Muscle layer of colon (tissue), 2 donors: ENCODE measurements at regions not wholly inside any gene's neighbourhood (a gene's known extent, or its start where the extent isn't known, plus 50 kb on each side); places are given as distances from the start of the nearest gene placed in this dataset.

ENCODE experiments used
- H3K27ac ChIP-seq: one replicate; pipeline ENCODE4 v1.7.0; 2013; ENCODE audit warnings: low read depth, mild to moderate bottlenecking, low read length, moderate library complexity
- H3K27me3 ChIP-seq, 2 donors: one replicate each; pipeline ENCODE4 v1.7.0; 2013; ENCODE audit warnings: low read length in 2 of 2, mild to moderate bottlenecking in 2 of 2; ENCODE audit not compliant: insufficient read depth in 2 of 2, control insufficient read depth in 1 of 2
- H3K36me3 ChIP-seq: one replicate; pipeline ENCODE4 v1.7.0; 2013; ENCODE audit warnings: mild to moderate bottlenecking, low read length; ENCODE audit not compliant: insufficient read depth
- H3K4me1 ChIP-seq: one replicate; pipeline ENCODE4 v1.7.0; 2013; ENCODE audit warnings: mild to moderate bottlenecking, low read length; ENCODE audit not compliant: insufficient read depth
- H3K4me3 ChIP-seq, 2 donors: one replicate each; pipeline ENCODE4 v1.7.0; 2013; ENCODE audit warnings: low read length in 2 of 2, low read depth in 1 of 2, mild to moderate bottlenecking in 1 of 2, moderate library complexity in 1 of 2
- H3K9ac ChIP-seq: one replicate; pipeline ENCODE4 v1.7.0; 2013; ENCODE audit warnings: low read length
- H3K9me3 ChIP-seq: one replicate; pipeline ENCODE4 v1.7.0; 2013; ENCODE audit warnings: mild to moderate bottlenecking, low read length
- donor health status: abdominal sarcoma.
- donor health status: Adenocarcinoma of cecum.

DNA sequence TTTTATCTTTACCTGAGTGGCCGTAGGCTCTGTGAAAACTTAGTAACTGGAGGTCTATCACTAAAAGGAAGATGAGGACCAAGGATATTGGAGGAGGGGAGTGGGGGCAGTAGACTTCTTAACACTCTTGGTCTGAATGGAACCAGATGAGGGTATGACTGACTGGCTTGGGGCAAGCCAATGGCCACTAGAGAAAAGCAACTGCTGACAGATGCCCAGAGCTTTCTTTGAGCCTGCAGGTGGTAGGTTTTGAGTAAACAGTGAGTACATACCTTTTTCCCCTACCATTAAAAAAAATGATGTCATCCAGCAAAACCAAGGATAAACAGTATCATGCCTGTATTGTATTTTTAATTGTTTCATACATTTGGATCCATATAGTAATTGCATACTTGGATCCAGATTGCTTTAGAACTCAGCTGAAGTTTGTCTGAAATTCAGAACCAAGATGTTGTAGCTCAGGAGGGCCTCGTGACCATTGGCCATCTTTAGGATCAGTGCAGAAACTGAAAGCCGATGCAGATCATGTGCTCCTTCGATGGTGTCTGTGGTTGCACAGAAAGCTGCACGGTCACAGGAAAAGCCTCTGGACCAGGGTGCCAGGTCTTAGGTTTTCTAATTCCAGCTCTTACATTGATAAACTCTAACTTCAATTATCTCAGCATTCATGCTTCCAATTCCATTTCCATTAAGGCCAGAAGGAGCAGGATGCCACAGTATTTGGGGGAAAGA lies 131.0 kb downstream of the PDGFRA start:
- Histone ChIP-seq H3K9ac (no peak overlapping the region), H3K4me1 (no peaks in the 10 kb centered on the region), H3K27me3 (no peaks in the 10 kb centered on the region), H3K4me3 (no peak overlapping the region), H3K36me3 (no peaks in the 10 kb centered on the region), H3K9me3 (no peaks in the 10 kb centered on the region), H3K27ac (no peak overlapping the region)

- H3K9ac ChIP-seq: no peak overlapping the region
- H3K9me3 ChIP-seq: no peaks in the 10 kb centered on the region
- H3K27ac ChIP-seq: no peak overlapping the region
- H3K36me3 ChIP-seq: no peaks in the 10 kb centered on the region
- H3K4me3 ChIP-seq: no peak overlapping the region
- H3K27me3 ChIP-seq: no peaks in the 10 kb centered on the region
- peaks cover under 1% of the 10 kb centered on the region for H3K4me1 ChIP-seq
These were observed 133.9 kb downstream of the PDGFRA start for GRCh38 chr4:54363037-54363436.

DNA sequence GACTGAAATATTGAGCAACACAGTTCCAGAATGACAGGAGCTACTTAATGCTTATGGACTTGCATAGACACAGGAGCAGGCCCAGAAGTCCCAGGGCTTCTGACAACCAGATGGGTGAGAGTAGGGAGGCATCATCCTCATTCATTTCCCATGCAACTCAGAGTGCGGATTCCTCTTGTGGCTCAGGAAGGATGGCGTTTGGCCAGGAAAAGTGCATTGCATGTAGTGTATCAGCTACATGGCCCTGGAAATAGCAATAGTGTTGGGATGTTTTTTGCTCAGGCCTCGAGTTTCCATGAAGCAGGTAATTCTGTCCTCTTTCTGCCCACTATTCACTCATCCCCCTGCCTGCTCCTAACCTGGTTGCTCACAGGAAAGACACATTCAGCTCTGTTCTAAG lies 136.6 kb downstream of the PDGFRA start:
- Histone ChIP-seq H3K9me3 (no peaks in the 10 kb centered on the region), H3K27ac (no peak overlapping the region), H3K4me1 (peaks cover 9% of the 10 kb centered on the region), H3K36me3 (no peaks in the 10 kb centered on the region), H3K4me3 (no peak overlapping the region), H3K27me3 (no peaks in the 10 kb centered on the region), H3K9ac (no peak overlapping the region)

GRCh38 chr4:54367059-54367458 lies 138.0 kb downstream of the PDGFRA start:
- H3K9me3 ChIP-seq: no peaks in the 10 kb centered on the region
- H3K27ac ChIP-seq: no peak overlapping the region

GRCh38 chr4:54368281-54369265 lies 139.5 kb downstream of the PDGFRA start:
- no peaks in the 10 kb centered on the region for H3K27me3 ChIP-seq
- peaks cover 9% of the 10 kb centered on the region for H3K4me1 ChIP-seq
- H3K9me3 ChIP-seq: no peaks in the 10 kb centered on the region
- no peaks in the 10 kb centered on the region for H3K36me3 ChIP-seq
- no peak overlapping the region for H3K27ac ChIP-seq
- H3K4me3 ChIP-seq: no peak overlapping the region
- H3K9ac ChIP-seq: no peak overlapping the region

More at GRCh38 chr4:54367059-54367458, 138.0 kb downstream of the PDGFRA start:
- Histone ChIP-seq H3K9ac (no peak overlapping the region), H3K4me3 (no peak overlapping the region), H3K4me1 (peaks cover 9% of the 10 kb centered on the region), H3K36me3 (no peaks in the 10 kb centered on the region), H3K27me3 (no peaks in the 10 kb centered on the region)

GRCh38 chr4:54371173-54371572 lies 142.1 kb downstream of the PDGFRA start:
- Histone ChIP-seq H3K9me3 (no peaks in the 10 kb centered on the region), H3K9ac (no peak overlapping the region), H3K36me3 (no peaks in the 10 kb centered on the region), H3K27me3 (no peaks in the 10 kb centered on the region), H3K4me3 (no peak overlapping the region), H3K27ac (no peak overlapping the region), H3K4me1 (peaks cover 9% of the 10 kb centered on the region)

DNA sequence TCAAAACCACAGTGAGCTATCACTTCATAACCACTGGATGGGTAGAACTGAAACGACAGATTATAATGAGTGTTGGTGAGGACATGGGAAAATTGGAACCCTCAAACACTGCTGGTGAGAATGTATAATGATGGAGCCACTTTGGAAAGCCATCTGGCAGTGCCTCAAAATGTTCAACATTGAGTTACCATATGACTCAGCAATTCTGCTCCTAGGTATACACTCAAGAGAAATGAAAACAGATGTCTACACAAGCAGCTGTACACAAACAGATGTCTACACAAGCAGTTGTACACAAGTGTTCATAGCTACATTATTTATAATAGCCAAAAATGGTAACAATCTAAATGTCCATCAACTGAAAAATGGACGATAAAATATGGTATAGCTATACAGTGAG lies 143.9 kb downstream of the PDGFRA start:
- Histone ChIP-seq H3K27me3 (no peaks in the 10 kb centered on the region), H3K4me1 (peaks cover 9% of the 10 kb centered on the region), H3K36me3 (no peaks in the 10 kb centered on the region), H3K27ac (no peak overlapping the region), H3K4me3 (no peak overlapping the region), H3K9ac (no peak overlapping the region), H3K9me3 (no peaks in the 10 kb centered on the region)

GRCh38 chr4:54373718-54374210 lies 144.7 kb downstream of the PDGFRA start:
- H3K36me3 ChIP-seq: no peaks in the 10 kb centered on the region
- H3K9me3 ChIP-seq: no peaks in the 10 kb centered on the region
- H3K4me3 ChIP-seq: no peak overlapping the region
- H3K27me3 ChIP-seq: no peaks in the 10 kb centered on the region
- H3K4me1 ChIP-seq: peaks cover under 1% of the 10 kb centered on the region
- no peak overlapping the region for H3K27ac ChIP-seq
- no peak overlapping the region for H3K9ac ChIP-seq

GRCh38 chr4:54378461-54378860 lies 149.4 kb downstream of the PDGFRA start:
- no peaks in the 10 kb centered on the region for H3K4me1 ChIP-seq
- H3K36me3 ChIP-seq: no peaks in the 10 kb centered on the region
- H3K27ac ChIP-seq: no peak overlapping the region
- no peaks in the 10 kb centered on the region for H3K9me3 ChIP-seq
- H3K9ac ChIP-seq: no peak overlapping the region
- no peak overlapping the region for H3K4me3 ChIP-seq
- H3K27me3 ChIP-seq: no peaks in the 10 kb centered on the region

GRCh38 chr4:54384152-54384551 lies 155.1 kb downstream of the PDGFRA start:
- Histone ChIP-seq H3K4me1 (no peaks in the 10 kb centered on the region), H3K4me3 (no peak overlapping the region), H3K36me3 (no peaks in the 10 kb centered on the region)

GRCh38 chr4:54384563-54384962 lies 155.5 kb downstream of the PDGFRA start:
- H3K27ac ChIP-seq: no peak overlapping the region
- no peaks in the 10 kb centered on the region for H3K9me3 ChIP-seq

More at GRCh38 chr4:54384152-54384551, 155.1 kb downstream of the PDGFRA start:
- Histone ChIP-seq H3K27ac (no peak overlapping the region), H3K9ac (no peak overlapping the region), H3K9me3 (no peaks in the 10 kb centered on the region), H3K27me3 (no peaks in the 10 kb centered on the region)

More at GRCh38 chr4:54384563-54384962, 155.5 kb downstream of the PDGFRA start:
- Histone ChIP-seq H3K4me1 (no peaks in the 10 kb centered on the region), H3K36me3 (no peaks in the 10 kb centered on the region), H3K27me3 (no peaks in the 10 kb centered on the region), H3K4me3 (no peak overlapping the region), H3K9ac (no peak overlapping the region)
